Karpas-422 (cell line): ENCODE measurements at regions not wholly inside any gene's neighbourhood (a gene's known extent, or its start where the extent isn't known, plus 50 kb on each side); places are given as distances from the start of the nearest gene placed in this dataset.

Experiments
- DNase-seq: peaks from one replicate; pipeline ENCODE4 v3.0.0-alpha.2; 2015
- H2AFZ ChIP-seq: fragments of 200-600 bp; sonication (generic); 2 replicates; pipeline ENCODE4 v1.6.1; 2014; ENCODE audit warnings: antibody characterized with exemption, low read length, mixed read lengths
- H3K27ac ChIP-seq: fragments of 200-600 bp; sonication (generic); 2 replicates; pipeline ENCODE4 v1.5.1; 2014; ENCODE audit warnings: mild to moderate bottlenecking, low read length, moderate library complexity
- H3K27me3 ChIP-seq: fragments of 200-600 bp; sonication (generic); 2 replicates; pipeline ENCODE4 v1.6.1; 2014; ENCODE audit warnings: low read length, mixed read lengths
- H3K36me3 ChIP-seq: fragments of 200-600 bp; sonication (generic); 2 replicates; pipeline ENCODE4 v1.6.1; 2014; ENCODE audit warnings: low read length, mixed read lengths; ENCODE audit not compliant: insufficient read depth
- H3K4me1 ChIP-seq: fragments of 200-600 bp; sonication (generic); 2 replicates; pipeline ENCODE4 v1.6.1; 2014; ENCODE audit warnings: mild to moderate bottlenecking, low read length, mixed read lengths
- H3K4me2 ChIP-seq: fragments of 200-600 bp; sonication (generic); 2 replicates; pipeline ENCODE4 v1.6.1; 2014; ENCODE audit warnings: low read length, low read depth, mild to moderate bottlenecking; ENCODE audit not compliant: poor library complexity, severe bottlenecking
- H3K4me3 ChIP-seq: fragments of 200-600 bp; sonication (generic); 2 replicates; pipeline ENCODE4 v1.5.1; 2014; ENCODE audit warnings: mild to moderate bottlenecking, antibody characterized with exemption, low read length, mixed read lengths
- H3K79me2 ChIP-seq: fragments of 200-600 bp; sonication (generic); 2 replicates; pipeline ENCODE4 v1.6.1; 2014; ENCODE audit warnings: mild to moderate bottlenecking, low read length, mixed read lengths
- H3K9ac ChIP-seq: fragments of 200-600 bp; sonication (generic); 2 replicates; pipeline ENCODE4 v1.6.0; 2014; ENCODE audit warnings: low read length
- H3K9me2 ChIP-seq: fragments of 200-600 bp; sonication (generic), shearing (Covaris generic); replicated peaks from 2 replicates; pipeline ENCODE4 v1.6.0; 2014; ENCODE audit warnings: mild to moderate bottlenecking, low read length, moderate library complexity; ENCODE audit not compliant: insufficient read depth
- H3K9me3 ChIP-seq: fragments of 300-700, 200-600 bp; sonication (generic); 2 replicates; pipeline ENCODE4 v1.6.1; 2014; ENCODE audit warnings: low read length, mixed read lengths
- H4K20me1 ChIP-seq: fragments of 200-600 bp; sonication (generic); 2 replicates; pipeline ENCODE4 v1.6.1; 2014; ENCODE audit warnings: mild to moderate bottlenecking, antibody characterized with exemption, low read length, low read depth; ENCODE audit not compliant: insufficient read depth

DNA sequence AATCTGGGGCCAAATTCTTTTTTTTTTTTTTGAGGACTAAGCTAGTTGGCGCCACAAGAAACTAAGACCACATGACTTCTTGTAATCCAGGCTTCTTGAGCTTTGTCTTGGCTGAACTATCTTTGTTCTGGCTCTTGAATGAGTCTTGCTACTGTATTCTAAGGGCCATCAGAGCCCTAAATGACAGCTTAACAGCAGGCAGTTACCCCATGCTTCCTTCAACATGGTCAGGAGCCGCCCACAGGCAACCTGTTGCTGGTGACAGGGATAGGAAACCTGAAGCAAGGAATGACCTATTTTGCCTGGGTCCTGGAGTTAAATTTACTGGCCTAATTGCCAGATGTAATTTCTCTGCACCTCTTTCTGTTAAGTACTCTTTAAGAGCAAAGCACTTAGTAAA is 188.2 kb upstream of the PLXNA2 start:
- Histone ChIP-seq H3K4me3 (no peak overlapping the region), H2AFZ (no peak overlapping the region), H3K27me3 (no peaks in the 10 kb centered on the region), H3K79me2 (no peaks in the 10 kb centered on the region), H3K9me3 (no peaks in the 10 kb centered on the region), H3K27ac (no peak overlapping the region), H3K9me2 (no peaks in the 10 kb centered on the region), H3K36me3 (no peaks in the 10 kb centered on the region), H3K4me2 (no peak overlapping the region), H3K9ac (no peak overlapping the region), H3K4me1 (no peaks in the 10 kb centered on the region), H4K20me1 (no peaks in the 10 kb centered on the region)
- no peak for DNase-seq

DNA sequence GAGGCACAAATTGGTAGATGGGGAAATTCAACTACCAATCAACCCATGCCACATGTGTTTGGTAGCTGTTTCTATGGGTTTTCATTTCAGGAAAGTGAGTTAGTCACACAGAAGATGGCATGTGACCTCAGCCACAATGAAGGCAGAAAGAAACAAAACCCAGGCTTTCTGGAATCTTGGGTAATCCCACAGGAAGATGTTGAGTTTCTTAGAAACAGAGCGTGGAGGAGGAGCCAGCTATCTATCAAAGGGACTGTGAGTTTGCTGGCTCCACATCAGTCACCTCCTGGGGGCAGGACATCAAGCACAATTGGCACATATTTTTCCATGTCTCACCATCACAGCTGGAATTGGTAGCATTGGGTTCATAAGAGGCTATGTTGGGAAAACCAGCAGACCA is 188.9 kb upstream of the PLXNA2 start:
- Histone ChIP-seq H3K27ac (no peak overlapping the region), H3K9me3 (no peaks in the 10 kb centered on the region), H3K4me1 (no peaks in the 10 kb centered on the region), H3K27me3 (no peaks in the 10 kb centered on the region), H4K20me1 (no peaks in the 10 kb centered on the region), H3K9ac (no peak overlapping the region), H3K4me3 (no peak overlapping the region), H3K4me2 (no peak overlapping the region), H3K79me2 (no peaks in the 10 kb centered on the region), H3K9me2 (no peaks in the 10 kb centered on the region), H3K36me3 (no peaks in the 10 kb centered on the region), H2AFZ (no peak overlapping the region)
- DNase-seq: no peak

DNA sequence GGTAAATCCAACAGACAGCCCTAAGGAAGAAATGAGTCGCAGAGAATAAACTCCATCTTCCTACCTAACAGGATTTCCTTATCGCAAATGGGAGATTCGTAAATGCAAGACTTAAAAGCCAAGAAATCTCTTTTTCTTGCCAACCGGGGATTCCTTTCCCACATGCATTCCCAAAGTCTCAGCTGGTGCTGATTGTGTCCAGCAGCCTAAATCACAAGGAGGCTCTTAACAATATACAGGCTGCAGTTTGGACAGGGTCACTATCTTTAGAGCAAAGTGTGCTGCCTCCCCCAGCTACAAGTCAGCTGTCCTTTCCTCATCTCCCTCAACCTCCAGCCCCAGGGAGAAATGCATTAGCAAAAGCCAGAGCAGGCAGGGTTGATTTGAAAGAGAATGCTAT is 189.8 kb upstream of the PLXNA2 start:
- Histone ChIP-seq H3K27ac (no peak overlapping the region), H4K20me1 (no peaks in the 10 kb centered on the region)

DNA sequence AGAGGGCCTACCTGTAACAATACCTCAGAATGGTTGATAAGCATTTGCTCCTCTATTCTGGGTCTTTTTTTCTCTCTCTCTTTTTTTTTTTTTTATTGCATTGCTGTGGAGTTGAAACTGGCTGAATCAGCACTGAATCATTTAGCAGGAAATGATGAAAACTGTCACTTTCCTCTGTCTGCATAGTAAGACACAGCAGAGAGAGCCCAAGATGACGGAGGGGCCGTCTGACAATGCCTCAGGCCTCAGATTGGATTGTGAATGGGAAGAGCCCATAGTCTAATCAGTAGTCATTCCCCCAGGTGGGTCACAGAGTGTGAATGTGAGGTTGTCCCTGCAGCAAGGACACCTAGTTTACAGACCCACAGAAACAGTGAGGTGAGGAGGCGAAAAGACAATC is 193.2 kb upstream of the PLXNA2 start:
- no peaks in the 10 kb centered on the region for H3K4me1 ChIP-seq
- no peaks in the 10 kb centered on the region for H3K27me3 ChIP-seq
- DNase-seq: no peak
- no peaks in the 10 kb centered on the region for H3K36me3 ChIP-seq
- no peaks in the 10 kb centered on the region for H3K9me3 ChIP-seq
- no peak overlapping the region for H3K4me3 ChIP-seq
- H2AFZ ChIP-seq: no peak overlapping the region
- no peaks in the 10 kb centered on the region for H4K20me1 ChIP-seq
- H3K4me2 ChIP-seq: no peak overlapping the region
- H3K9me2 ChIP-seq: no peaks in the 10 kb centered on the region
- H3K9ac ChIP-seq: no peak overlapping the region
- no peaks in the 10 kb centered on the region for H3K79me2 ChIP-seq
- no peak overlapping the region for H3K27ac ChIP-seq

More for the DNA sequence above, 189.8 kb upstream of the PLXNA2 start:
- Histone ChIP-seq H3K9me3 (no peaks in the 10 kb centered on the region), H3K79me2 (no peaks in the 10 kb centered on the region), H3K36me3 (no peaks in the 10 kb centered on the region), H2AFZ (no peak overlapping the region), H3K9ac (no peak overlapping the region), H3K4me2 (no peak overlapping the region), H3K9me2 (no peaks in the 10 kb centered on the region), H3K4me3 (no peak overlapping the region), H3K4me1 (no peaks in the 10 kb centered on the region), H3K27me3 (no peaks in the 10 kb centered on the region)
- no peak for DNase-seq

DNA sequence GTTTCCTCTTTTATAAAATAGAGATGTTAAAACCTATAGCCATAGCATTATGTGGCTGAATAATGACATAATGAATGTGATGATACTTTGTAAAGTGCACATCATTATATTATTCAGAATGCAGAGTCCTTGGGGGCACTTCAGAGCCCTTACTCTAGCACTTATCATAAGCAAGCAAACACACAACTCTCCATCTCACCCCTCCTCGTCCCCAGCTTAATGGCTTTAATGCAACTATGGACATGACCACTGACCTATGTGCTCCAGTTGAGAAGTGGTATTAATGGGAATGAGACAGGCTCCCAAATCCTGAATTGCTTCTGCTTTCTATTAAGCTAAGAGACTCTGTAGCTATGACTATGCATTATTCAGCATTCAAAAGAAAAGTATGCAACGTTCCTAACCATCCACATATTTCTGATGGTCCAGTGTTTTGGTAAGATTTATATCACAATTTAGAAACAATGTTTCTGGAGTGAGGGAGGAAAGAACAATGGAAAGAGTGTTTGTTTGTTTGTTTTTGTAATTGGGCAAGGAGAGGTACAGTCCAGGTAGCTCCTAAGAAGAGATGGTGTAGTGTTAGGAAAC is 194.0 kb upstream of the PLXNA2 start:
- no peaks in the 10 kb centered on the region for H3K27me3 ChIP-seq
- H3K9me3 ChIP-seq: no peaks in the 10 kb centered on the region
- no peak overlapping the region for H3K4me3 ChIP-seq
- H3K27ac ChIP-seq: no peak overlapping the region
- no peaks in the 10 kb centered on the region for H3K79me2 ChIP-seq
- H3K36me3 ChIP-seq: no peaks in the 10 kb centered on the region
- no peaks in the 10 kb centered on the region for H3K4me1 ChIP-seq
- H3K4me2 ChIP-seq: no peak overlapping the region
- no peak overlapping the region for H3K9ac ChIP-seq
- H2AFZ ChIP-seq: no peak overlapping the region
- no peak for DNase-seq
- no peaks in the 10 kb centered on the region for H4K20me1 ChIP-seq
- H3K9me2 ChIP-seq: no peaks in the 10 kb centered on the region

DNA sequence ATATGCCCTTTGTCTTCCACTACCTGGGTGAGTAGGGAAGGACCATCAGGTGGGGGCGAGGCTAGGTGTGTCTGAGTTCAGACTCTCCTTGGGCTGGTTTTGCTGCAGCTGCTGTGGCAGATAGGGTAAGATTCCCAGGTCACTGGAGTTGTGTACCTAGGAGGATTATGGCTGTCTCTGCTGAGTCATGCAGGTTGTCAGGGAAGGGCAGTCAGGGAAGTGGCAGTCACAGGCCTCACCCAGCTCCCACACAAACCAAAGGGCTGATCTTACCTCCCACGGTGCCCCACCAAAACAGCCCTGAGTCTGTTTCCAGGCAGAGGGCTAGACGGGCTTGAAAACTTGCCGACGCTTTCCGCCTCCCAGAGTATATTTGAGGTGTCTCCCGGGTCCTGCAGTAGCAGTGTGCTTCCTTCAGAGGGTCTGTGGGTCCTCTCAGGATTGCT is 201.6 kb upstream of the PLXNA2 start:
- H4K20me1 ChIP-seq: no peaks in the 10 kb centered on the region
- no peak overlapping the region for H2AFZ ChIP-seq
- no peaks in the 10 kb centered on the region for H3K36me3 ChIP-seq
- H3K9me3 ChIP-seq: no peaks in the 10 kb centered on the region
- no peak overlapping the region for H3K4me2 ChIP-seq
- H3K9me2 ChIP-seq: no peaks in the 10 kb centered on the region
- no peak overlapping the region for H3K27ac ChIP-seq
- H3K4me1 ChIP-seq: no peaks in the 10 kb centered on the region
- no peak overlapping the region for H3K4me3 ChIP-seq
- no peak for DNase-seq
- H3K27me3 ChIP-seq: no peaks in the 10 kb centered on the region; the same call in 1 of the 2 replicates
- no peak overlapping the region for H3K9ac ChIP-seq
- H3K79me2 ChIP-seq: no peaks in the 10 kb centered on the region

DNA sequence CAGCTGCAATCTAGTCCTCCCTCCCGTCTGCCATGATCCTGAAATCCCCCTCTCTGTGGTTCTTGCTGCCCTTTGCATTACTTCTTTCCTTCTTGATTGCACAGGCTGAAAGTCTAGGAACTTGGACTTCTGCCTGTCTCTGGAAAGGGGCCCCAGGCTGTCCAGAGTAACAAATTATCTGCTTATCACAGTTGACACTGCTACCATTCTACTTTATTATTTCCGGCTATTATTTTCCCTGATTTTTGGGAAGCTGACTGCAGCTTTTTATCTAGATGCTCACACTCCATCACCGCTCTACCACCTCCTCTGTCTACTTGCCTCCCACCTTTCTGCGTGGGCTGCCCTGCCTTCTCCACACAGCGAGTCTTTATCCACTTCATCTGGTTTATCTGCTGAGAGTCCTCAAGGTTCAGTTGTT is 202.1 kb upstream of the PLXNA2 start:
- Histone ChIP-seq H3K4me1 (no peaks in the 10 kb centered on the region), H2AFZ (no peak overlapping the region)

DNA sequence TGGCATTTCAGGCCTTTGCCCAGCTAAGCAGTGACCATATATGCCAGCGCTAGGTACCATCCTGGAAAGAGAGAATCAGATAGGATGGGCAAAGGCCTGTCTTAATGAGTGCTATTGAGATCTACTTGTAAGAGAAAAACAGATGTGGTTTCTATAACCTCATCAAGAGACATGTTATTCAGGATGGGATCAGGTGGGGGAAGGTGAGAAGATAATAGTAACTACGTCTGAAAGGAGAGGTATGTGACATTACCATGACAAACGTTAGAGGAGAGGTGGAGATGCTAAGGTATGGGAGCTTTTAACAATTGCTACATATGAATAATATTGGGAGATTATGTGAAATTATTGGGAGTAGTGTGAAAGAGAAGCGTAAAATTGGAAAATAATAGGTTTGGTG is 204.2 kb upstream of the PLXNA2 start:
- Histone ChIP-seq H3K9me3 (no peaks in the 10 kb centered on the region), H3K79me2 (no peaks in the 10 kb centered on the region), H3K27ac (no peak overlapping the region), H2AFZ (no peak overlapping the region), H3K36me3 (no peaks in the 10 kb centered on the region), H3K4me1 (no peaks in the 10 kb centered on the region), H3K9ac (no peak overlapping the region), H3K4me3 (no peak overlapping the region), H3K9me2 (no peaks in the 10 kb centered on the region), H3K27me3 (no peaks in the 10 kb centered on the region; the same call in 1 of the 2 replicates), H4K20me1 (no peaks in the 10 kb centered on the region), H3K4me2 (no peak overlapping the region)
- DNase-seq: no peak

More for the DNA sequence above, 202.1 kb upstream of the PLXNA2 start:
- Histone ChIP-seq H3K27ac (no peak overlapping the region), H3K4me2 (no peak overlapping the region), H3K79me2 (no peaks in the 10 kb centered on the region), H3K9me3 (no peaks in the 10 kb centered on the region), H3K9ac (no peak overlapping the region), H3K4me3 (no peak overlapping the region), H4K20me1 (no peaks in the 10 kb centered on the region), H3K27me3 (no peaks in the 10 kb centered on the region; the same call in 1 of the 2 replicates), H3K36me3 (no peaks in the 10 kb centered on the region), H3K9me2 (no peaks in the 10 kb centered on the region)
- no peak for DNase-seq
